ENCODE measurements at regions not wholly inside any gene's neighbourhood (a gene's known extent, or its start where the extent isn't known, plus 50 kb on each side); places are given as distances from the start of the nearest gene placed in this dataset.

DNA sequence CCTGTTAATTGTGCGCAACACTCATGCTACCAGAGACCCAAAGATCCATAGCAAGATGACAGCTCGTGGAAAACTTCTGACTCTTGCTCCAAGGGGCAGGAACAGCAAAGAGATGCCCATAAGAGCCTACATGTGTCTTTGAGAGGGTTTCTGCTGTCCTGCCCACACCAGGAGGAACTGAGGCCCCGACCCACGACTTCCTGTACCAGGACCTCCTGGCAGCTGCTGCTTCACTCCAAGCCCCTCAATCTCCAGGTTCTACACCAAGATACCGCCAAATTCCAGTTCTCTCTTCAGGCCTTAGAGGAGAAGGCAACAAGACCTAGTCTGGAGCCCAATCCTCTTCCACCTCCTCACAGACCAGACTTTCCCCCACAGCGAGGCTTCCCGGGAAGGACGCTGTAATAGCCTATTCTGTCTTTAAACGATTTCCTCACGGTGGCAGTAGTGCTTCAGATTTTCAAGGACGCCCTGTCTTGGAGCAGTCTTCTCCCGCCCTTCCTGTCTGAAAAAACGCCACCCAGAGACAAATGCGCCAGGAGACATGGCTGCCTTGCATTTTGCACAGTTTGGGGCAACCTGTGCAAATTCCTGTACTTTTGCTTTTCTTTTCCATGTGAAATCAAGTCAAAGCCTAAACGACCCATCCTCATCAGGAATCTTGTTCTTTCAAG is 230.2 kb upstream of the STK26 start (continued):
- no peak for TF ChIP-seq SIN3A (IDR thresholded peaks at IDR 0.05; ENCODE audit: borderline replicate concordance, low read depth, low read length)
- TF ChIP-seq TAF1 (IDR thresholded peaks at IDR 0.05; ENCODE audit: borderline replicate concordance, low read depth, low read length) = no peak
- TF ChIP-seq, protein P1, sequence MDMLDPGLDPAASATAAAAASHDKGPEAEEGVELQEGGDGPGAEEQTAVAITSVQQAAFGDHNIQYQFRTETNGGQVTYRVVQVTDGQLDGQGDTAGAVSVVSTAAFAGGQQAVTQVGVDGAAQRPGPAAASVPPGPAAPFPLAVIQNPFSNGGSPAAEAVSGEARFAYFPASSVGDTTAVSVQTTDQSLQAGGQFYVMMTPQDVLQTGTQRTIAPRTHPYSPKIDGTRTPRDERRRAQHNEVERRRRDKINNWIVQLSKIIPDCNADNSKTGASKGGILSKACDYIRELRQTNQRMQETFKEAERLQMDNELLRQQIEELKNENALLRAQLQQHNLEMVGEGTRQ (IDR thresholded peaks at IDR 0.05; ENCODE audit: borderline replicate concordance, low read depth, low read length) = no peak
- no peak for TF ChIP-seq TEAD4 (IDR thresholded peaks at IDR 0.05; ENCODE audit: borderline replicate concordance, insufficient read depth)
- TF ChIP-seq, protein P2, sequence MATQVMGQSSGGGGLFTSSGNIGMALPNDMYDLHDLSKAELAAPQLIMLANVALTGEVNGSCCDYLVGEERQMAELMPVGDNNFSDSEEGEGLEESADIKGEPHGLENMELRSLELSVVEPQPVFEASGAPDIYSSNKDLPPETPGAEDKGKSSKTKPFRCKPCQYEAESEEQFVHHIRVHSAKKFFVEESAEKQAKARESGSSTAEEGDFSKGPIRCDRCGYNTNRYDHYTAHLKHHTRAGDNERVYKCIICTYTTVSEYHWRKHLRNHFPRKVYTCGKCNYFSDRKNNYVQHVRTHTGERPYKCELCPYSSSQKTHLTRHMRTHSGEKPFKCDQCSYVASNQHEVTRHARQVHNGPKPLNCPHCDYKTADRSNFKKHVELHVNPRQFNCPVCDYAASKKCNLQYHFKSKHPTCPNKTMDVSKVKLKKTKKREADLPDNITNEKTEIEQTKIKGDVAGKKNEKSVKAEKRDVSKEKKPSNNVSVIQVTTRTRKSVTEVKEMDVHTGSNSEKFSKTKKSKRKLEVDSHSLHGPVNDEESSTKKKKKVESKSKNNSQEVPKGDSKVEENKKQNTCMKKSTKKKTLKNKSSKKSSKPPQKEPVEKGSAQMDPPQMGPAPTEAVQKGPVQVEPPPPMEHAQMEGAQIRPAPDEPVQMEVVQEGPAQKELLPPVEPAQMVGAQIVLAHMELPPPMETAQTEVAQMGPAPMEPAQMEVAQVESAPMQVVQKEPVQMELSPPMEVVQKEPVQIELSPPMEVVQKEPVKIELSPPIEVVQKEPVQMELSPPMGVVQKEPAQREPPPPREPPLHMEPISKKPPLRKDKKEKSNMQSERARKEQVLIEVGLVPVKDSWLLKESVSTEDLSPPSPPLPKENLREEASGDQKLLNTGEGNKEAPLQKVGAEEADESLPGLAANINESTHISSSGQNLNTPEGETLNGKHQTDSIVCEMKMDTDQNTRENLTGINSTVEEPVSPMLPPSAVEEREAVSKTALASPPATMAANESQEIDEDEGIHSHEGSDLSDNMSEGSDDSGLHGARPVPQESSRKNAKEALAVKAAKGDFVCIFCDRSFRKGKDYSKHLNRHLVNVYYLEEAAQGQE (IDR thresholded peaks at IDR 0.05; ENCODE audit: low read depth, low read length) = no peak
- no peak for TF ChIP-seq FOXJ3 (CRISPR knock-in tag; IDR thresholded peaks at IDR 0.05)
- no peak for TF ChIP-seq FOXM1 (IDR thresholded peaks at IDR 0.05; ENCODE audit: low read depth)
- peak; percentile 48; the same call in 1 of the 2 replicates for TF ChIP-seq RCOR1 (IDR thresholded peaks at IDR 0.05; ENCODE audit: low read length)
- TF ChIP-seq RFX5 (IDR thresholded peaks at IDR 0.05; ENCODE audit: low read length) = no peak
- TF ChIP-seq, protein P3, sequence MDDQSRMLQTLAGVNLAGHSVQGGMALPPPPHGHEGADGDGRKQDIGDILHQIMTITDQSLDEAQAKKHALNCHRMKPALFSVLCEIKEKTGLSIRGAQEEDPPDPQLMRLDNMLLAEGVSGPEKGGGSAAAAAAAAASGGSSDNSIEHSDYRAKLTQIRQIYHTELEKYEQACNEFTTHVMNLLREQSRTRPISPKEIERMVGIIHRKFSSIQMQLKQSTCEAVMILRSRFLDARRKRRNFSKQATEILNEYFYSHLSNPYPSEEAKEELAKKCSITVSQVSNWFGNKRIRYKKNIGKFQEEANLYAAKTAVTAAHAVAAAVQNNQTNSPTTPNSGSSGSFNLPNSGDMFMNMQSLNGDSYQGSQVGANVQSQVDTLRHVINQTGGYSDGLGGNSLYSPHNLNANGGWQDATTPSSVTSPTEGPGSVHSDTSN (IDR thresholded peaks at IDR 0.05) = no peak
- TF ChIP-seq RAD21 (IDR thresholded peaks at IDR 0.05; ENCODE audit: low read length) = peak; percentile 85
- no peak for TF ChIP-seq NRF1 (IDR thresholded peaks at IDR 0.05; ENCODE audit: low read depth, low read length)
- TF ChIP-seq MEF2A (IDR thresholded peaks at IDR 0.05; ENCODE audit: borderline replicate concordance, low read depth) = no peak

DNA sequence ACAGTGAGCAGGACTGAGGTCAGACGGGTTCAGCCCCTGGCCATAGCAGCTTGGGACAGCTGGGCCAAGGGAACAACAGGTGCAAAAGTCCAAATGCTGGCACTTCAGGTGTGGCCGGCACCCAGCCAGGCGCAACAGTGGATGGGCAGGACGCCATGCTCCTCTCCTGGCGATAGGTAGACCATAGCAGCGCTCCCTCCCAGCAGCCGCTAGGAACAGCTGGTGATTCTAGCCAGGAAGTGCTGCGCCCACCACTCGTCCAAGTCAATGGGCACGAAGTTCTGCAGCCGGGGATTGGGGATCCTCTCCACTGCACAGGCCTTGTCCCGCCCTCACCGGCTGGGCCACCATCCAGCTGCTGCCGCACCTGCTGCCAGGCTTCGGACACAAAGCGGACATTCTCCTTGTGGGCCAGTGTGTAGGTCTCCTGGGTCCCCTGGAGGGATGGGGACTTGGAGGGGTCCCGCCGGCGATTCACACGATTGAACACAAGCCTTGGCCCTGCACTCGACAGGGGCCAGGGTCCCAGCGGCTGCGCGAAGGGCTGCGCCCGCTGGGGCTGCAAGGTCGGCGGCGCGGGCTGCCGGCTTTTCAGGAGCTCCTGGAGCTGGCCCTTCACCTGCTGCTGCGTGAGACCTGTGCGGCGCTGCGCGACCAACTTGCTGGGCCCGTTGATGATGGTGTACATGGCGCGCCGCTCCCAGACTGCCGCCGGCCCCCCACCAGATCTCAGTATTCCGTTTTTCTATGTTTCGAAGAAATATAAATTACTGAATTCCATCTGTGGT is 227.5 kb upstream of the STK26 start:
- Histone ChIP-seq H3K36me3 (replicated peaks in 1 of 2; ENCODE audit: control insufficient read depth in 1 of 2, insufficient read depth in 2 of 2, low read length in 1 of 2) (no peaks in the 10 kb centered on the region), H4K20me1 (ENCODE audit: insufficient read depth) (no peaks in the 10 kb centered on the region), H3K27me3 (ENCODE audit: insufficient read depth) (peaks cover 9% of the 10 kb centered on the region; the same call in 1 of the 2 replicates), H3K9me3 (no peaks in the 10 kb centered on the region), H3K4me3 (ENCODE audit: low read depth in 2 of 2, low read length in 1 of 2) (no peak overlapping the region), H3F3A (replicated peaks; ENCODE audit: insufficient read depth) (peaks cover 3% of the 10 kb centered on the region), H3K27ac (ENCODE audit: low read depth in 2 of 2, low read length in 1 of 2) (no peak overlapping the region), H3K4me2 (no peak overlapping the region), H3K79me2 (ENCODE audit: insufficient read depth) (no peaks in the 10 kb centered on the region), H3K9ac (no peak overlapping the region), H2AFZ (ENCODE audit: low read depth) (no peak overlapping the region), H3K4me1 (ENCODE audit: control insufficient read depth in 1 of 2, insufficient read depth in 2 of 2, low read depth in 1 of 2, low read length in 1 of 2) (peaks cover 0 to 5% of the 10 kb centered on the region in 2 experiments; a peak in 1 of 4 replicates), H3K9me2 (no peaks in the 10 kb centered on the region)
- ChIA-PET POLR2A (no interaction called here), CTCF (interaction anchor here (0.7 to 1.4 kb wide), 6 partner anchors 12 to 42 kb away, joined by 3 to 4 read pairs (median 4); no protein-coding TSS in a partner anchor)
- 68% methylated on average over 28 of the region's 44 CpGs for WGBS (ENCODE audit: low lambda C conversion rate)
- DNase-seq = peak; percentile 16
- TF ChIP-seq NFIC (IDR thresholded peaks at IDR 0.05; ENCODE audit: borderline replicate concordance) (no peak), JUND (IDR thresholded peaks at IDR 0.05) (no peak), TEAD4 (IDR thresholded peaks at IDR 0.05; ENCODE audit: borderline replicate concordance, insufficient read depth) (no peak), RXRA (IDR thresholded peaks at IDR 0.05; ENCODE audit: borderline replicate concordance, low read depth) (no peak), FOSL2 (IDR thresholded peaks at IDR 0.05; ENCODE audit: borderline replicate concordance, low read depth) (no peak), RAD21 (IDR thresholded peaks at IDR 0.05; ENCODE audit: low read length) (no peak)
- TF ChIP-seq, protein P4, sequence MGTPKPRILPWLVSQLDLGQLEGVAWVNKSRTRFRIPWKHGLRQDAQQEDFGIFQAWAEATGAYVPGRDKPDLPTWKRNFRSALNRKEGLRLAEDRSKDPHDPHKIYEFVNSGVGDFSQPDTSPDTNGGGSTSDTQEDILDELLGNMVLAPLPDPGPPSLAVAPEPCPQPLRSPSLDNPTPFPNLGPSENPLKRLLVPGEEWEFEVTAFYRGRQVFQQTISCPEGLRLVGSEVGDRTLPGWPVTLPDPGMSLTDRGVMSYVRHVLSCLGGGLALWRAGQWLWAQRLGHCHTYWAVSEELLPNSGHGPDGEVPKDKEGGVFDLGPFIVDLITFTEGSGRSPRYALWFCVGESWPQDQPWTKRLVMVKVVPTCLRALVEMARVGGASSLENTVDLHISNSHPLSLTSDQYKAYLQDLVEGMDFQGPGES (IDR thresholded peaks at IDR 0.05; ENCODE audit: low read depth, low read length) = no peak

All from SK-N-SH (cell line).